T-helper 2 cell (primary cell): ENCODE measurements at regions not wholly inside any gene's neighbourhood (a gene's known extent, or its start where the extent isn't known, plus 50 kb on each side); places are given as distances from the start of the nearest gene placed in this dataset.
"Not testable (repeated sequence)": the region's sequence is repeated elsewhere in the genome, so short reads cannot be mapped to it uniquely, and the experiment has no call there.

ENCODE experiments used
- DNase-seq, 5 experiments: peaks; one replicate each; pipeline versions ENCODE4 v3.0.0 to v3.0.0-alpha.2; 2012 to 2022

DNA sequence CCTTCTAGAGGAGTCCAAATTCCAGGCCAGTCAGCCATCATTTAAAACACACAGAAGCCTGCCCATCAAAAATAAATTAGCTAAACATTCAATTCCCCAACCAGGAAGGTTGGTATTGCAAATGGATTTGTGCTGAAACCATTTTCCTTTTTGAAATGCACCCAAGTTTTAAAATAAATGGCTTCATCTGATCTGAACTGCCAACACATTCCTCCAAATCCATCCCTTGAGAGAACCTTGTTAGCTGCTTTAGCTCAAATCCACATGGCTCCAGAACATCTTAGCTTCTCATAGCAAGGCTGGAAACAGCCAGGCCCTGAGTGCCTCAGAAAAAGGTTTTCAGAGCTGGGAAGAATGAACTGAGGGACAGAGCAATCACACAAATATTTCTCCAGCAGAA, 306.3 kb downstream of the FZD1 start:
- DNase-seq, result no peak

DNA sequence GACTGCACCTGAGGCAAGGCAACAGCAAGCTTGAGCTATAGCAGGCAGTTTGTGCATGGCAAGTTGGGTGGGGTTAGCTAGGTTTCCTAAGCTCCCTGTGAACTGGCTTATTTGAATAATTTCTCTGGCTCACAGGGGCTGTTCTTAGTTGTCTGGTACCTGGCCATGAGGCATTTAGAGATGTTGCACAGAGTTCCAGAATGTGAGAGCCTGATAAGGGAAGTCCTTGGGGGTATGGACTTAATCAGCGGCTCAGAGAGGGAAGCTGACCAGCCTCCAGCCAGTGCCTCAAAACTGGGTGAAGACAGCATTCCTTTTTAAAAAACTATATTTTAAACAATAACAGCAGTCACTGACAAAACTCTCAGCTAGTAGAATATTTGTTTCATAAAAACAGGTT, 307.4 kb downstream of the FZD1 start:
- no peak for DNase-seq

DNA sequence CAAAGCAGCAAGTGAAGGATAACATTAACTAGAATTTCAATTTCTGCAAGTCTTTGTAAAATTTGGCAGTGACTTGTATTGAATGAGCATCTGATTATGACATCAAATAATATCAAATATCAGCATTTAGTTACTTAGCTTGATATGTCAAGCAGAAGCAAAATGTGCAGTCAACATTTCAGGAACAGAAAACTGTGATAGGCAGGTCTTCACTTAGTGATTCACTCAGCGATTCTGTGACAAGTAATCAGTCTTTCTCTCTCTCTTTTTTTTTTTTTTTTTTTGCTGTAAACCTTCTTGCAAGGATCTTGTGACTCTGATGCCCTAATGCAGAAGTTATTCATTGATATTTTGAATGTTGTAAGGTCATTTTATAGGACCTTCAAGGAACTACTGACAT, 307.1 kb downstream of the MTERF1 start:
- DNase-seq, result no peak

DNA sequence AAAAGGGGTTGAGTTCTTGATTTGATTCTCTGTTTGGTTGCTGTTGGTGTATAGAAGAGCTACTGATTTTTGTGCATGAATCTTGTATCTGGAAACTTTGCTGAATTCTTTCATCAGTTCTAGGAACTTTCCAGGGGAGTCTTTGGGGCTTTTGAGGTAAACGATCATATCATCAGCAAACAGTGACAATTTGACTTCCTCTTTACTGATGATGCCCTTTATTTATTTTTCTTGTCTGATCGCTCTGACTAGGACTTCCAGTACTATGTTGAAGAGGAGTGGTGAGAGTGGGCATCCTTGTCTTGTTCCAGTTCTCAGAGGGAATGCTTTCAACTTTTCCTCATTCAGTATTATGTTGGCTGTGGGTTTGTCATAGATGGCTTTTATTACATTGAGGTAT, 304.0 kb downstream of the MTERF1 start:
- not testable (repeated sequence) for DNase-seq

DNA sequence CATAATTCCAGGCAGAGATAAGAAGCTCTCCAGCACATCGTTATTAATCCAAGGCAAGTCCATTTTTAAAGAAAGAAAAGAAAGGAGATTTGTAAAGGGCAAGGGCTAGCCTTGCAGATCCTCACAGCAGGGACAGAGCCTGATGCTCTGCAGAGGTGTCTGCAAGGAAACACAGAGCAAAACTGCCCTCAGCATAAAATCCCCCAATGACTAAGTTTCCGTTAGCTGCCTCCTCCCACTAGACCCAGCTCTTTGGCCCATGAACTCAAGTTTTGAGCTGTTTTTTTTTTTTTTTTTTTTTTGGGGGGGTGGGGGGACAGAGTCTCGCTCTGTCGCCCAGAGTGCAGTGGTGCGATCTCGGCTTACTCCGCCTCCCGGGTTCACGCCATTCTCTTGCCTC, 300.7 kb downstream of the MTERF1 start:
- no peak for DNase-seq

DNA sequence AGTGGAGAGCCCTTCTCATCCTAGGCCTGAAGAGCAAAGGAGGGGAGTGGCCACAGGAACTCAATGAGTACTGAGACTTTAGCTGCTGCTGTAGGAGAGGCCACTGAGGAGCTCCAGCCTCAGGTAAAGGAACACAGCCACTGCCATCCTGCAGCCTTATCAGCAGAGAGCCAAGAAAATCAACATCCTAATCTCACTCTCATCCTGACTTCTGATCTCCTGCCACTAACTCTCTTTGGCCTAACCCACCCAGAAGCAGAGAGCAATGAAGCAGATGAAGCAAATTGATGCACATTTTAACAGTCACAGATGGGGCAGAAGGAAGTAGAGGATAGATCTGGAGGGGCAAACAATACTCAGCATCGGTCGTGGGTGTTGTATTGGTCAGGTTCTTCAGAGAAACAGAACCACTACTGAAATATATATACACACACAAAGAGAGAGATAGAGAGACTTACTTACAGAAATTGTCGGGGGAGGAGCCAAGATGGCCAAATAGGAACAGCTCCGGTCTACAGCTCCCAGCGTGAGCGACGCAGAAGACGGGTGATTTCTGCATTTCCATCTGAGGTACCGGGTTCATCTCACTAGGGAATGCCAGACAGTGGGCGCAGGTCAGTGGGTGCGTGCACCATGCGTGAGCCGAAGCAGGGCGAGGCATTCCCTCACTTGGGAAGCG, 297.6 kb downstream of the MTERF1 start:
- DNase-seq, result no peak

DNA sequence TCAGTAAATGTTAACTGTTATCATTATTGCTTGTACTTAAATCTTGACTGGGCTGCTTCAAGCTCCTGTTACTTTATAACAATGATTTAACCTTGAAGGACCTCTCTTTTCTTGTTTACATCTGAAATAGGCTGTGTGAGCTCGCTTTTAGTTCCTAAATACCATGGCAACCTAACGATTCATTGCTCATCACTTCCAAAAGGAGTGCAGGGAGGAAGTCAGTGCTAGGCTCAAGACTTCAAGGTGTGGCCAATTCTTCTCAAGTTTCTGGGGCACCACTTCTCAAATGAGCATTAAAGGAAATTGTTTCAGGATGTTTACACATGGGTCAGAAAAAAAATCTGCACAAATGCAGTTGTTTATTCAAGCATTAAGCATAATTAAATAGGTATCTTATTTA, 284.2 kb downstream of the MTERF1 start:
- no peak for DNase-seq

DNA sequence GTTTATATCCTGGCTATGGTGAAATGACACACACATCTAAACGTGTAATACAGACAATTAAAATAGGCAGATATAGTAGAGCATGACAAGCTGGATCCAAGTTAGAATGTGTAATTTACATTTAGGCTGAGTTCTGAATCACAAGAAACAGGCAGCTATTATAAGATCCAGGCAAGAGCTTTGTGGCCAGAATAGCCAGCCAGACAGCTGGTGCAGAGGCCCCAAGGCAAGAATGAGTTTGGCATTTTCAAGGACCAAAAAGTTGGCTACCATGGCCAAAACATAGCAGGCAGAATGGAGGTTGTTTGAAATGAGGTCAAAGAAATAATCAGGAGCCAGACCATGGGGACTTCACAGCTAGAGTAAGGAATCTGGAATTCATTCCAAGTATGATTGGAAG, 281.7 kb downstream of the MTERF1 start:
- no peak for DNase-seq

DNA sequence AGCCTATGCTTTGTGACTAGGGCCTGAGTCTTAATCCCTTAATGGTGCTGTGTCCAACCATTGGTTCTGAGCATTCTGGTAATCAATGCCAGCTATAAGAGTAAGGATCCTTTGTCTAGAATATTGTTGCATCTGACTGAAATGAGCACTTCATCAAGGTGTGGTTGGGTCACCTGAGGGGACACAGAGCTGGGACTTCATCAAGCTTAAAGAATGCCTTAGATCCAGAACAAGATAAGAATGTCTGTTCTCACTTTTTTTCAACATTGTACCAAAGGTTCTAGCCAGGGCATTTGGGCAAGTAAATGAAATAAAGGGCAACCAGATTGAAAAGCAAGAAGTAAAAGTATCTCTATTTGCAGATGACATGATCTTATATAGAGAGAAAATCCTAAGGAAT, 280.4 kb downstream of the MTERF1 start:
- no peak for DNase-seq

DNA sequence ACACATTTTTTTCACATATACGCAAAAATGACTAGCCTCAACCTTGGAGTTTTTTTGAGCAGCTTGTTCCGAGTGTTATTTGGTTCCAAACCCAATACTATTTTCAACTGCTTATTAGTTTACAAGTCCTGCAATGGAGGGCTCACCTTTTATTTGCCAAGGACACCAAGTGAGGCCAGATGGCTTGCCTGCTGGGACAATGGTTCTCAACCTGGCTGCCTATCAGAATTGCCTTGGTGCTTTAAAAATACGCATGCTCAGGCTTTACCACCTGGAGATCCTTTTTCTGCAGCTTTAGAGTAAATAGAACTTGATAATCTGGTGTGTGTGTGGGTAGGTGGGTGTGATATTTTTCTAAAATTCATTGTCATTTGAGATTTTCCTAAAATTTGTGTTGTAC, 276.8 kb downstream of the MTERF1 start:
- no peak for DNase-seq

DNA sequence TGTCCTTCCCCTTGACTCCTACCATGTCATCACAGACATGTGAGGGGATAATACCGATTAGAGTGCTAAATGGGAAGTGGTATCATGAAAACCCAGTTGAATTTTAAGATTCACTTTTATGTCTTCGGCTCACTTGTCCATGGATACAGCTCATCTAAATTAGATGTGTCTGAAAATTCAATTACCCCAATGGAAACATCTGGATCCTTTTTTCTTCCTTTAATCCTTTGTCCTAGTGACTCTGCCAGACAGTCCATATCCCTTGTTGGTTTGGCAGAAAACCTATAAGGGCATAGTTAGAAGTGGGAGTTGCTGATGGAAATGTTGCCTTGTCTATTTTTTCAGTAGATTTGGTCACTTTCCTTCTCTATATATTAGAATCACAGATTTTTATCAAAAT, 271.9 kb downstream of the MTERF1 start:
- no peak for DNase-seq

DNA sequence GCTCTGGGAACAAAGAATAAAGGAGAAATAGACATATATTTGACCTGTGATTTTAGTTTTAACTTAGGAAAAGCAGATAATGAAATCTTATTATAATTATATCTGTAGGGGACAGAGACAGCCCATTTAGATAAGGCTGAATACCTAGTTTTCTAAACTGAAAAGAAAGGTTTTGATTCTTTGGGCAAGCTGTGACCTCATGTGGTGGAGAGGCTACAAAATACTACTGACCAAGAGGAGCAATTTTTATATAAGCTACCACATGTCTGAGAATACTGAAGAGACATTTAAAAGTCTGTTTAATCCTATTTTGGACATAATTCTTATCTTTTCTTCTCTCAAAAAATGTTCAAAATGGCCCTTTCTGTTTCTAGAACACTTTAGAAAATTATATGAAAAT, 271.0 kb downstream of the MTERF1 start:
- DNase-seq, result no peak

DNA sequence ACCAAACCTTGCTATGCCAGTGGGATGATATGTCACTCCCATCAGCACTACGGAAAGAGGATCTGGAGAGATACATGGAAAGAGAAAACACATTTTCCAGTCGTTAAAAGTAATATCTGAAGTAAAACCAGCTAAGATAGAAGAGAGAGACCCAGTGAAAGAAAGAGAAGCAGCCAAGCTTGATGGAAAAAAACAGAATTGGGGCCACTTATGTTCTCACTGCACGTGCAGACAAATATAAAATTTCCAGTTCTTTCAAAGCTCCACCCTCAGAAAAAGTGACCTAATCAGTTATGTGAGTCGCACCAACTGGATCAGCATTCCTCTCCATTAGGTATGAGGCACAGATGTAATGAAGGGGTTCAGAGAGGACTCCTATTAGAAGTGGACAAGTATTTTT, 266.1 kb downstream of the MTERF1 start:
- no peak for DNase-seq

DNA sequence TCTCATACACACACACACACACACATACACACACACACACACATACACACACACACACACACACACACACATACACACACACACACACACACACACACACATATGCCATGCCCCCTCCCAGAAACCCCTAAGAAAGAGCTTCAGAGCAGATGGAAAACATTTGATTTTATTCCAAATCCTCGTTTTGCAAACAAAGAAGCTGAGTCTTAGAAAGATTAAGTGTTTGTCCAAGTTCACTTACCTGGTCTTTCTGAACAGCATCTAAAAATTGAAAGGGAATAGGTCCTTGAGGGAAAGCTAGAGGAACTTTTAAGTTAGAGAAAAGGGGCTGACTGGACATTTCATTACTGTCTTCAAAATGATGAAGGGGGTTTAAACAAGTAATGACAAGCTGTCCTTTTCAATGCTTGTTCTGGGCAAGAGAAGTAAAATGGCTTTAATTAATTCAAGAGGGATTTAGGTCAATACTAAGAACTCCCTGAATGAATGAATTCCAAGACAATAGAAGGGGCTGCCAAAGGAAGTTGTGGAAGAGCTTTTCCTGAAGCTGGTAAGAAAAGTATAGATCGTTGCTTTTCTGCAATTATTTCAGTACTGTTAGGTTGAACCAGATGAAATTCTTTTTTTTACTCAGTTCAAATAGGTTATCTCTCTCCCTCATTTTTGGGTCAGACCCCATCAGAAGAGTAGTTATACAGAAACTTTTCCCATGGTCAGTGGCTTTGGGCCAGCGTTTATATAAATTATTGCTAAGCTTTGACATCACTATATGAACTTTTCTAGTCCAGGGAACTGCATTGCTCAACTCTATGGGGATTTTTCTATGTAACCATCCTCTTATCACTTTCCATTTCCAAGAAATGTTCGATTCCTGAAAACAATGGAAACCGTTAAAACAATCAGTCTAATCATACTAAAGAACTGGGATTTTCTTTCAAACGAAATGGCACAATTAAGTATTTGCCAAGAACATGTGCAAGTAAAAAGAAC, 261.4 kb downstream of the MTERF1 start:
- DNase-seq, result no peak

DNA sequence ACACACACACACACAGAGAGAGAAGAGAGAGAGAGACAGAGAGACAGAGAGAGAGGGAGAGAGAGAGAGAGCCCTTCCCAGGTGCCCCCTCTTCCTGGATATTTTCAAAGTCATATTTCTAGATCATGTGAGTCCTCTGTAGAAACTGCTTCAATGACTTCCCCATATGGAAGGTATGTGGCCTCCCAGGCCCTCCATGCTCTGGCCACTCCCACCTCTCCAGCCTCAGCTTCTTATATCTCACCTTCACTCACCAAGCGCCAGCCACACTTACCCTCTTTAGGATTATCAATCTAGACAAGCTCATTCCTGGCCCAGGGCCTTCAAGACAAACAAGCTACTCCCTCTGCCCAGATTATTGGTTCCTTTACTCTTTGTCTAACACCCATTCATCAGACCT, 259.7 kb downstream of the MTERF1 start:
- no peak for DNase-seq

DNA sequence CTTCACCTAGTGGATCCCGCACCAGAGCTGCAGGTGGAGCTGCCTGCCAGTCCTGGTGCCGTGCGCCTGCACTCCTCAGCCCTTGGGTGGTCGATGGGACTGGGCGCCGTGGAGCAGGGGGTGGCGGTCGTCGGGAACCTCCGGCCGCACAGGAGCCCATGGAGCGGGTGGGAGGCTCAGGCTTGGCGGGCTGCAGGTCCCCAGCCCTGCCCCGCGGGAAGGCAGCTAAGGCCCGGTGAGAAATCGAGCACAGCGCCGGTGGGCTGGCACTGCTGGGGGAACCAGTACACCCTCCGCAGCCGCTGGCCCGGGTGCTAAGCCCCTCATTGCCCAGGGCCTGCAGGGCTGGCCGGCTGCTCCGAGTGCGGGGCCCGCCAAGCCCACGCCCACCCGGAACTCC, 253.2 kb downstream of the MTERF1 start:
- DNase-seq, result not testable (repeated sequence)

DNA sequence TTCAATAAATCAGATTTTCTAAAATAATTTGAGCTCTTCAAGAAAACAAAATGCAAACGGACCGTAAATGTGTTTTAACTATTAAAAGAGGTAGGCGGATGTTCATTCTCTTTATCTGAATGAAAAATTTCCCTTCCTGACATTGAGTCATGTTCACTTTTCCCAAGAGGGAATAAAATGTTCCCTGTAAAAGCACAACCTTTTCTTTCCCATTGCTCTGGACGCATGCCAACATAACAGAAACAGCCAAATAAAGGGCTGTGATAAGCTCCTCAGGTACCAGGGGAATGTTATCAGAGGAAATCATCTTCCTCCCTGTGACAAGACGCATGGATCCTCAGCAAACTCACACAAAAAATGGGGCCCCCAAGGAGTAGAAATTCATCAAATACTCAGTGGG, 251.8 kb downstream of the MTERF1 start:
- DNase-seq, result no peak

DNA sequence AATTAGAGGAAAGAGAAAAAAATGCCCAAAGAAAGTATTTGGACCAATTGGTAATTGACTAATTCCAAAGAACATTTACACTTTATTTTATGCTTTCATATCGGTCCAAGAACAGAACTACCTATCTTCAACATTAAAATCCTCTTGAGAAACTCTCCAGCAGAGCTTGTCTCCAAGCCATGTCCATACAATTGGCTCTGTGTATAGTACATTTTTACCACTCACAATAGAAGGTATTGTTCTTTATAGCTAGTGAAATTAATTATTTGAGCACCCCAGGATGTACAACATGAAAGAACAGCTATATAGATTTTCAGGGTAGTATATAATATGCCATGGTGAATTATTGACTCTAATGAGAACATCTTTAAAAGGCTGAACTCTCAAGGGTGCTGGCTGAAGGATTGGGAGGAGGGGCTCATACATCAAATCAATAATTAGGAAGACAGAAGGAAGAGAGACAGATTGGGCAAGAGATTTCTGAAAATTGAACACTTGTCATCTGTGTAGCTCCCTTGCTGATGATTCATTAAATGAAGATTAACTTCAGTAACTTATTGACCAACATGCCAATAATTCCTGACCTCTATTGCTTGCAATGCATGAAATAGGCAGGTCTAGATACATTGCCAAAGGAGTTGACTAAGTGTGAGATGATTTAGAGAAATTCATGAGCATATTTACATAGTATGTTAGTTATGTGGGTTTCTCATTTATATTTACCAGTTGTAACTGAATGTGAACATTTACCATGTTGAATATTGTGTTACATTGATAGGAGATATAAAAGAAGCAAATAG, 249.7 kb downstream of the MTERF1 start:
- no peak for DNase-seq

DNA sequence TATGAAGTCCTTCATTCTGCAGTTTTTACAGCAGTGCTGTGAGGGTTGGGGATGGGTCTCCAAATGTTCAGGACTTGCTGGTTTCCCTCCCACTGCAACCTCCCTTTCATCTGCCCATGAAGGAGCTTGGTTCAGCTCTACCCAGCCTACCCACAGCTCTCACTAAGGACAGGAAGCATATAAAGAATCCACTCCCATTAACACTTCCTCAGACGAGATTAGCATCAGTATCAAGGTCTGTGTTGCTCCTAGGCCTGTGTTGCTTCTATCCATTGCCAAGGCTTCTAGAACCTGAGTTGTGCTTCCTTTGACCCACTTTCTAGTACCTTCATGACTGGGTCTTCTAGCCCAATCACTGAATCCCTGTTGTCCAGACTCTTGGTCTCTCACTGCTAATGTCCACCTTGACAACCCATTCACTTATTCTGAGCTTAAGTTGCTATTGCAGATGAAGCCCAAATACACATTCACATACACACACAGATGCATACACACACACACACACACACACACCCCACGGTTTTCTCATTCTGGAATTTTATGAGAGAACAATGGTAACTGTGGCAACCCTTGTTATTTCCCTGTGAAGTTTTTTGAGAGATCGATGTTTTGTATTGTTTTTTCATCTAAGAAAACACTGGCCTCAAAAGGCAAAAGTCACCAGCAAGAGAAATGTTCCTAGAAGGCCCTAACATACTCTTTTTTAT, 248.1 kb downstream of the MTERF1 start:
- DNase-seq, result no peak

DNA sequence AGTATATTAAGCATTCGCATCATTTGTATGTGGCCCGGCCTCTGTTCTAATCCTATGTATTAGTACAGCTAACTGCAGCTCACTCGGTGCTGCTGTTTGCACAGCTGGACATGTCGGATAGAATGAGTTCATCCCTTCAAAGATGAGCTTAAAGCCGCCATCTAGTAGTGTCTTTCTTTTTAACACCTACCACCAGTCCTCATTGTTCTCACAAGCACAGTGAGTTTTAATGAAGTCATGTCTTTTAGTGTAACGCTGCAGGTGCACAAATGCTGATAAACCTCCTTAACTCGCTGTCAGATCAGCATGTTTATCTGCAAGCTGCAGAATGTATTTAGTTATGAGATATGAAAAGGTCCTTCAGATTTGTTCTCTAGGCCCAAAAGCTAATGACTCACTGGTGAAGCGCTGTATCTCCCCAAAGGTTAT, 247.5 kb downstream of the MTERF1 start:
- no peak for DNase-seq

DNA sequence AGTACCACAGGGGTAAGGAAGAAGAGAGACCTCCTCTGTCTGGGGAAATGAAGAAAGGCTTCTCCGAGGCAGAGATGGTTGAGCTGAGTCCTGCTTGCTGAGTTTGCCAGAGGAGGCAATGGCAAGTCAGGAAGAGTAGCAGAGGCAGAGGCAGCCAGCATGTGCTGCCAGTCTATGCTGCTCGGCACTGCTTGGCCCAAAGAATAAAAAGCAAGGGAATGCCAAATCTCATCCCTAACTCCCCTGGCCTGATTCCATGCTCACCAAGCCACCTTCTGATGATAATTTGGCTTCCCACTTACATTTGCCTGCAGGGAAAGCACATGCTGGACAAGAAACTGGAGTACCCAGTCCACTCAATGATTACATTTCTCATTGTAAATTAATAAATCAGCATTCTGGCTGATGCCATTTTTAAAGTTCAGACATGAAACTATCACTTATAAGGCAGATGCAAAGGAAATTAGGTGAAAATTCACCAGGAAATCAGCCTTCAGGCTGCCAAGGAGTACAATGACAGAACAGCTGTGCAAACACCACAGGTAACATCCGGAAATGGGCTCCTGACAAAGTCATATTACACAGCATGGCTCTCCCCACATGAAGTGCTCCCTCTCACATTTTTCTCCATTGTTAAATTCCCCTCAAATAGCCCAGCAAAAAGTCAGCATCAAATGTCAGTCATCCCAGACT, 245.9 kb downstream of the MTERF1 start:
- DNase-seq, result no peak

DNA sequence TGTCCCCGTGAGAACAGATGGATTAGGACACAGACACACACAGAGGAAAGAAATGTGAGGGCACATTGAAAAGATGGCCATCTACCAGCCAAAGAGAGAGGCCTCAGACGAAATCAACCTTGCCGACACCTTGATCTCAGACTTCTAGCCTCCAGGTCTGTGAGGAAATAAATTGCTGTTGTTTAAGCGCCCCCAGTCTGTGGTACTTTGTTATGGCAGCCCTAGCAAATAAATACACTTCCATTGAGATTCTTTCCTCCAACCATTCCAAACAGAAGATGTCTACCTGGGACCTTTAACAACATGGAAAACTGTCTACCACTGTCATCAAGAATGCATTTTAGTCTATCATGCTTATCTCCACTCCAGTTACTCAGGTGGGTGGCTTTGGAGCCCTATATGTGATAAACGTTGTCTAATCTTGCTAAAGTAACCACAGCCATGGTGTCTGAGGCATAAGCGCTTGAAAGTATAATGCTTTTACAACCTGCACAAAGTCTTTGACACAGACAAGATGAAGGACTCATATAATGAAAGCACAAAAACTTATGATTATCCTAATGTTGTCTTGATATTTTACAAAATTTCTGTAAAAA, 244.3 kb downstream of the MTERF1 start:
- DNase-seq, result peak in 1 of 5 experiments; percentile 9
